Endothelial cell of umbilical vein (primary cell): ENCODE measurements at regions not wholly inside any gene's neighbourhood (a gene's known extent, or its start where the extent isn't known, plus 50 kb on each side); places are given as distances from the start of the nearest gene placed in this dataset.

Experiments used
- BruUV-seq: library from RNA; stranded (reverse); fragments of 400-500 nt; replicated peaks from 2 replicates; lab custom pipeline; 2021; lab: Mats Ljungman, UMichigan
- CTCF ChIA-PET: fragments of 300-600, 350-600 bp; sonication (Branson Sonifier 250); formaldehyde crosslinking; loops from one replicate; lab custom pipeline; 2021; ENCODE audit warnings: antibody characterized with exemption, inconsistent platforms; lab: Charles Lee
- POLR2A ChIA-PET: fragments of 300-600, 350-600 bp; sonication (Branson Sonifier 250); formaldehyde crosslinking; loops from one replicate; lab custom pipeline; 2021; ENCODE audit warnings: antibody characterized with exemption, inconsistent platforms; lab: Charles Lee
- DNase-seq: peaks from one replicate; pipeline ENCODE4 v3.0.0-alpha.2; 2011; ENCODE audit warnings: low read depth, low spot score
- FAIRE-seq: peaks from 2 replicates; lab custom pipeline; 2011; peaks lifted over from hg19 to GRCh38; lab: Jason Lieb, UNC
- H2AFZ ChIP-seq: 2 replicates; pipeline ENCODE4 v1.6.0; 2012; ENCODE audit warnings: low read depth, low read length, control low read depth, inconsistent platforms
- H3K27ac ChIP-seq: 2 replicates; pipeline ENCODE4 v1.5.1; 2011; ENCODE audit warnings: low read depth, mild to moderate bottlenecking, control low read depth, low read length, moderate library complexity; ENCODE audit not compliant: insufficient read depth
- H3K27me3 ChIP-seq, 2 experiments: 2 replicates each; pipeline versions ENCODE4 v1.6.0 to v1.6.1; 2011; ENCODE audit warnings: low read length in 2 of 2, mixed read lengths in 1 of 2; ENCODE audit not compliant: control insufficient read depth in 2 of 2, insufficient read depth in 2 of 2
- H3K36me3 ChIP-seq, 2 experiments: 2 replicates in 1 of 2; 3 replicates in 1 of 2; pipeline ENCODE4 v1.5.1; 2011; ENCODE audit warnings: low read length in 2 of 2, mild to moderate bottlenecking in 1 of 2, moderate library complexity in 1 of 2; ENCODE audit not compliant: control insufficient read depth in 2 of 2, insufficient read depth in 2 of 2; ENCODE audit errors: extremely low read depth in 1 of 2
- H3K4me1 ChIP-seq: 3 replicates; pipeline ENCODE4 v1.5.1; 2011; ENCODE audit warnings: mild to moderate bottlenecking, low read length; ENCODE audit not compliant: control insufficient read depth, insufficient read depth; ENCODE audit errors: extremely low read depth
- H3K4me2 ChIP-seq: 2 replicates; pipeline ENCODE4 v1.6.1; 2011; ENCODE audit warnings: low read length, control low read depth, mixed read lengths; ENCODE audit not compliant: insufficient read depth
- H3K4me3 ChIP-seq, 3 experiments: fragments of 200-600 bp in 1 of 3; sonication (generic), shearing (Covaris generic) in 1 of 3; replicated peaks in 1 of 3; 2 replicates each; pipeline ENCODE4 v1.5.1; 2011 to 2016; ENCODE audit warnings: control low read depth in 3 of 3, low read length in 3 of 3, mild to moderate bottlenecking in 2 of 3, inconsistent platforms in 1 of 3, low read depth in 1 of 3, moderate library complexity in 1 of 3; ENCODE audit not compliant: insufficient read depth in 1 of 3
- H3K79me2 ChIP-seq: 2 replicates; pipeline ENCODE4 v1.6.0; 2012; ENCODE audit warnings: low read length, inconsistent platforms; ENCODE audit not compliant: control insufficient read depth, insufficient read depth
- H3K9ac ChIP-seq: replicated peaks from 2 replicates; pipeline ENCODE3; 2011; ENCODE audit warnings: low read length, control low read depth; ENCODE audit not compliant: insufficient read depth; ENCODE audit errors: extremely low read depth
- H3K9me1 ChIP-seq: replicated peaks from 3 replicates; pipeline ENCODE4 v1.6.0; 2011; ENCODE audit warnings: mild to moderate bottlenecking, low read length; ENCODE audit not compliant: control insufficient read depth, insufficient read depth; ENCODE audit errors: extremely low read depth
- H3K9me3 ChIP-seq: replicated peaks from 2 replicates; pipeline ENCODE4 v1.5.1; 2012; ENCODE audit warnings: low read length, inconsistent platforms; ENCODE audit not compliant: control insufficient read depth, insufficient read depth
- H4K20me1 ChIP-seq: replicated peaks from 2 replicates; pipeline ENCODE3; 2011; ENCODE audit warnings: mild to moderate bottlenecking, low read length; ENCODE audit not compliant: control insufficient read depth, insufficient read depth; ENCODE audit errors: extremely low read depth
- CTCF ChIP-seq, 2 donors: IDR thresholded peaks; 1 replicate in 1 of 2; 2 replicates in 1 of 2; pipeline ENCODE4 v1.5.1; 2011; ENCODE audit warnings: low read length in 2 of 2, mild to moderate bottlenecking in 2 of 2, moderate library complexity in 2 of 2, control low read depth in 1 of 2, inconsistent platforms in 1 of 2, low read depth in 1 of 2; ENCODE audit not compliant: insufficient read depth in 1 of 2; ENCODE audit errors: extremely low read depth in 1 of 2
- EZH2 ChIP-seq: IDR thresholded peaks from 2 replicates; pipeline ENCODE4 v1.6.1; 2012; ENCODE audit warnings: borderline replicate concordance, low read depth, mild to moderate bottlenecking, moderate library complexity, low read length, inconsistent platforms; ENCODE audit not compliant: severe bottlenecking
- FOS ChIP-seq: IDR thresholded peaks from 2 replicates; pipeline ENCODE4 v1.6.1; 2011; ENCODE audit warnings: mild to moderate bottlenecking, low read length, moderate library complexity, borderline replicate concordance; ENCODE audit not compliant: insufficient read depth
- GATA2 ChIP-seq: IDR thresholded peaks from 2 replicates; pipeline ENCODE4 v1.7.0; 2011; ENCODE audit warnings: low read depth, mild to moderate bottlenecking, moderate library complexity, mixed read lengths, low read length; ENCODE audit not compliant: insufficient read length, insufficient read depth
- JUN ChIP-seq: IDR thresholded peaks from 2 replicates; pipeline ENCODE4 v1.6.1; 2011; ENCODE audit warnings: borderline replicate concordance, low read depth; ENCODE audit not compliant: insufficient read length, insufficient read depth
- MAX ChIP-seq: IDR thresholded peaks from 2 replicates; pipeline ENCODE4 v1.6.1; 2011; ENCODE audit not compliant: insufficient read depth, insufficient read length
- MYC ChIP-seq: IDR thresholded peaks from one replicate; pipeline ENCODE4 v1.6.1; 2011; ENCODE audit warnings: mild to moderate bottlenecking, low read depth, low read length
- POLR2A ChIP-seq: IDR thresholded peaks from 2 replicates; pipeline ENCODE4 v1.6.1; 2012; ENCODE audit warnings: low read depth, mild to moderate bottlenecking, control low read depth, low read length
- POLR2AphosphoS5 ChIP-seq: IDR thresholded peaks from 2 replicates; pipeline ENCODE4 v1.6.1; 2012; ENCODE audit warnings: low read depth, mild to moderate bottlenecking, control low read depth, low read length, moderate library complexity; ENCODE audit not compliant: insufficient read depth
- dilution Hi-C: fragments of 300-500 bp; cut with MboI; formaldehyde crosslinking; loops from one replicate; pipeline ENCODE4 v1.15.0; 2019; ENCODE audit warnings: low sequenced_read_pairs; ENCODE audit not compliant: extremely low pct_ligation_motif_present
- intact Hi-C: fragments of 100-400 bp; cut with micrococcal nuclease; formaldehyde crosslinking; loops from one replicate; pipeline ENCODE4 v1.10.0; 2022

GRCh38 chr18:29074147-29074546, 897.2 kb upstream of the CDH2 start:
- H3K4me3 ChIP-seq: no peak overlapping the region
- H3K36me3 ChIP-seq: no peaks in the 10 kb centered on the region
- H2AFZ ChIP-seq: no peak overlapping the region
- no peaks in the 10 kb centered on the region for H3K9me3 ChIP-seq
- H3K4me2 ChIP-seq: no peak overlapping the region
- DNase-seq: no peak
- no peak overlapping the region for H3K27ac ChIP-seq
- ChIA-PET CTCF (no interaction called here), POLR2A (no interaction called here)
- dilution Hi-C loops: no loop called here
- intact Hi-C loops: no loop called here
- H4K20me1 ChIP-seq: no peaks in the 10 kb centered on the region
- H3K9ac ChIP-seq: no peak overlapping the region
- no peaks in the 10 kb centered on the region for H3K27me3 ChIP-seq
- no peaks in the 10 kb centered on the region for H3K4me1 ChIP-seq
- no peak for FAIRE-seq
- no TSS peak for BruUV-seq
- no peaks in the 10 kb centered on the region for H3K79me2 ChIP-seq
- TF ChIP-seq GATA2 (no peak), JUN (no peak), POLR2AphosphoS5 (no peak), EZH2 (no peak), POLR2A (no peak), CTCF (IDR thresholded peaks at IDR 0.05; ENCODE audit: extremely low read depth in 1 of 2, insufficient read depth in 1 of 2, low read depth in 1 of 2, low read length in 2 of 2) (no peak), MYC (no peak), MAX (no peak), FOS (no peak)
- no peaks in the 10 kb centered on the region for H3K9me1 ChIP-seq
